ENCODE measurements at regions not wholly inside any gene's neighbourhood (a gene's known extent, or its start where the extent isn't known, plus 50 kb on each side); places are given as distances from the start of the nearest gene placed in this dataset.

- H3K27me3 ChIP-seq (replicated peaks; ENCODE audit: insufficient read depth), result no peaks in the 10 kb centered on the region
- TF ChIP-seq POLR2A (IDR thresholded peaks at IDR 0.05) (no peak), CTCF (IDR thresholded peaks at IDR 0.05) (no peak), POLR2AphosphoS5 (IDR thresholded peaks at IDR 0.05) (no peak)
- intact Hi-C loops (cut with DNase I), result no loop called here
- no peak for DNase-seq (ENCODE audit: low spot score)
- no peaks in the 10 kb centered on the region for H3K36me3 ChIP-seq
- H3K9me3 ChIP-seq, result no peaks in the 10 kb centered on the region
- no peak overlapping the region for H3K27ac ChIP-seq
- no peak overlapping the region for H3K4me3 ChIP-seq
- H3K4me1 ChIP-seq (replicated peaks), result no peaks in the 10 kb centered on the region
These were observed 275.2 kb upstream of the EDNRB start for GRCh38 chr13:78193846-78194245.

- Histone ChIP-seq H3K27ac (no peak overlapping the region), H3K9me3 (no peaks in the 10 kb centered on the region), H3K27me3 (replicated peaks; ENCODE audit: insufficient read depth) (no peaks in the 10 kb centered on the region), H3K4me1 (replicated peaks) (no peaks in the 10 kb centered on the region), H3K4me3 (no peak overlapping the region), H3K36me3 (no peaks in the 10 kb centered on the region)
- intact Hi-C loops (cut with DNase I), result no loop called here
- TF ChIP-seq POLR2A (IDR thresholded peaks at IDR 0.05) (no peak), POLR2AphosphoS5 (IDR thresholded peaks at IDR 0.05) (no peak), CTCF (IDR thresholded peaks at IDR 0.05) (no peak)
- 91% methylated on average over 1 of the region's 1 CpG for WGBS
- DNase-seq (ENCODE audit: low spot score), result no peak
These were observed 274.1 kb upstream of the EDNRB start for GRCh38 chr13:78192716-78193115.

GRCh38 chr13:78190296-78190695 lies 271.7 kb upstream of the EDNRB start:
- 78% methylated on average over 2 of the region's 2 CpGs for WGBS
- Histone ChIP-seq H3K4me3 (no peak overlapping the region), H3K27ac (no peak overlapping the region), H3K9me3 (no peaks in the 10 kb centered on the region), H3K36me3 (no peaks in the 10 kb centered on the region), H3K27me3 (replicated peaks; ENCODE audit: insufficient read depth) (no peaks in the 10 kb centered on the region), H3K4me1 (replicated peaks) (no peaks in the 10 kb centered on the region)
- no peak for DNase-seq (ENCODE audit: low spot score)
- intact Hi-C loops (cut with DNase I), result no loop called here
- TF ChIP-seq CTCF (IDR thresholded peaks at IDR 0.05) (no peak), POLR2AphosphoS5 (IDR thresholded peaks at IDR 0.05) (no peak), POLR2A (IDR thresholded peaks at IDR 0.05) (no peak)

GRCh38 chr13:78187781-78188180 lies 269.1 kb upstream of the EDNRB start:
- intact Hi-C loops (cut with DNase I), result no loop called here
- DNase-seq (ENCODE audit: low spot score), result no peak
- 60% methylated on average over 4 of the region's 4 CpGs for WGBS
- TF ChIP-seq POLR2AphosphoS5 (IDR thresholded peaks at IDR 0.05) (no peak), POLR2A (IDR thresholded peaks at IDR 0.05) (no peak), CTCF (IDR thresholded peaks at IDR 0.05) (no peak)
- Histone ChIP-seq H3K27me3 (replicated peaks; ENCODE audit: insufficient read depth) (no peaks in the 10 kb centered on the region), H3K4me1 (replicated peaks) (no peaks in the 10 kb centered on the region), H3K9me3 (no peaks in the 10 kb centered on the region), H3K36me3 (no peaks in the 10 kb centered on the region), H3K4me3 (no peak overlapping the region), H3K27ac (no peak overlapping the region)

GRCh38 chr13:78185700-78186099 lies 267.1 kb upstream of the EDNRB start:
- intact Hi-C loops (cut with DNase I), result no loop called here
- H3K4me1 ChIP-seq (replicated peaks), result no peaks in the 10 kb centered on the region
- H3K4me3 ChIP-seq, result no peak overlapping the region
- no peak for DNase-seq (ENCODE audit: low spot score)
- WGBS, result 86% methylated on average over 1 of the region's 1 CpG
- no peak for TF ChIP-seq POLR2A (IDR thresholded peaks at IDR 0.05)
- TF ChIP-seq CTCF (IDR thresholded peaks at IDR 0.05), result no peak
- no peak for TF ChIP-seq POLR2AphosphoS5 (IDR thresholded peaks at IDR 0.05)
- no peak overlapping the region for H3K27ac ChIP-seq
- H3K9me3 ChIP-seq, result no peaks in the 10 kb centered on the region
- no peaks in the 10 kb centered on the region for H3K27me3 ChIP-seq (replicated peaks; ENCODE audit: insufficient read depth)
- no peaks in the 10 kb centered on the region for H3K36me3 ChIP-seq

All from prostate gland (tissue), 2 donors.